Fibroblast of skin of scalp (primary cell): ENCODE measurements at regions not wholly inside any gene's neighbourhood (a gene's known extent, or its start where the extent isn't known, plus 50 kb on each side); places are given as distances from the start of the nearest gene placed in this dataset.
"Not testable (repeated sequence)": the region's sequence is repeated elsewhere in the genome, so short reads cannot be mapped to it uniquely, and the experiment has no call there.

Source experiments
- DNase-seq: peaks from one replicate; pipeline ENCODE4 v3.0.0-alpha.2; 2013

DNA sequence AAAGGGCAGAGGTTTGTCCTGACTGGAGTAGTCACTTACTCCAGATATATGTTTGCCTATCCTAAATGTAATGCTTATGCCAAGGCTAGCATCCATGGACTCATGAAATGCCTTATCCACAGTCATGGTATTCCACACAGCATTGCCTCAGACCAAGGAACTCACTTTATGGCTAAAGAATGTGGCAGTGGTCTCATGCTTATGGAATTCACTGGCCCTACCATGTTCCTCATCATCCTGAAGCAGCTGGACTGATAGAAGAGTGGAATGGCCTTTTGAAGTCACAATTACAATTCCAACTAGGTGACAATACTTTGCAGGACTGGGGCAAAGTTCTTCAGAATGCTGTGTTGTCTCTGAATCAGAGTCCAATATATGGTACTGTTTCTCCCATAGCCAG, 1014.8 kb downstream of the RAPGEF2 start:
- no peak for DNase-seq

DNA sequence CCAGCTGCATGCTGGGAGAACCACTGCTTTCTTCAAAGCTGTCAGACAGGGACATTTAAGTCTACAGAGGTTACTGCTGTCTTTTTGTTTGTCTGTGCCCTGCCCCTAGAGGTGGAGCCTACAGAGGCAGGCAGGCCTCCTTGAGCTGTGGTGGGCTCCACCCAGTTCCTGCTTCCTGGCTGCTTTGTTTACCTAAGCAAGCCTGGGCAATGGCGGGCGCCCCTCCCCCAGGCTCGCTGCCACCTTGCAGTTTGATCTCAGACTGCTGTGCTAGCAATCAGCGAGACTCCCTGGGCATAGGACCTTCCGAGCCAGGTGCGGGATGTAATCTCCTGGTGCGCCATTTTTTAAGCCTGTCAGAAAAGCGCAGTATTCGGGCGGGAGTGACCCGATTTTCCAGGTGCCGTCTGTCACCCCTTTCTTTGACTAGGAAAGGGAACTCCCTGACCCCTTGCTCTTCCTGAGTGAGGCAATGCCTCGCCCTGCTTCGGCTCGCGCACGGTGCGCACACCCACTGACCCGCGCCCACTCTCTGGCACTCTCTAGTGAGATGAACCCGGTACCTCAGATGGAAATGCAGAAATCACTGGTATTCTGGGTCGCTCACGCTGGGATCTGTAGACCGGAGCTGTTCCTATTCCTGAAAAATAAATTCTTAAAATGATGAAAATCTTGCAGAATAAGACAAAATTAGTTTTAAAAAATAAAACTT, 1022.9 kb downstream of the RAPGEF2 start:
- not testable (repeated sequence) for DNase-seq

DNA sequence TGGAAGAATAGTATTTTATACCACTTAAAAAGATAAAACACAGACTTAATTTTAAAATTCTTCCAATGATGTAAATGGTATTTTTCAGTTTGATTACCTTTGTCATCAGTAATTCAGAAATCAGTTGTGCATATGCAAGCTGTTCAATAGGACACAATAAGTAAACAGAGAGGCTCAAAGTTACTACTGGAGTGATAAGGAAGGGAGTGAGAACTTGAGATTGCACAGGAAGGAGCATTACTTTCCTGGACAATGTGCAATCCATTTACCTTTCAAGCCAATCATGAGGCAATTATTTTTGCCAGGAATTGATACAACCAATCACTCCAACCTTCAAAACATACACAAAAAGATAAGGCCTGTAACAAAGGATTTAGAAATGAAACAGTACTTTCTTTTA, 1024.3 kb downstream of the RAPGEF2 start:
- no peak for DNase-seq

DNA sequence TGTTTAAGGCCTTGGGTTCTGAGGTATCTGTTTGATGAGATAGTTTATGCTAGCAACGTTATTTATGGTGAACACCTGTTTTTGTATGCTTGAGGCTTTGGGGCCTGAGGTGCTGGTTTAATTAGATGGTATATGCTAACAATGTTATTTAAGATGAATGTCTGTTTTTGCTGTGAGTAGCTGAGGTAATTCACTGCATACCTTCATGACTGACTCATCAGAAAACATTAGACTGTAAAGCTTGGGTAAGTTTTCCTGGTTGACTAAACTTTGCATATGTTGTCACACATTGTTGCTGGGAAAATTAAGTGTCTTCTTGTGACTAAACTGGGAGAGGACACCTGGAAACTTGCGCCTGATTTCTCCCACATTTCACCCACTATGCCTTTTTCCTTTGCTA, 1026.6 kb downstream of the RAPGEF2 start:
- DNase-seq = peak; percentile 24

DNA sequence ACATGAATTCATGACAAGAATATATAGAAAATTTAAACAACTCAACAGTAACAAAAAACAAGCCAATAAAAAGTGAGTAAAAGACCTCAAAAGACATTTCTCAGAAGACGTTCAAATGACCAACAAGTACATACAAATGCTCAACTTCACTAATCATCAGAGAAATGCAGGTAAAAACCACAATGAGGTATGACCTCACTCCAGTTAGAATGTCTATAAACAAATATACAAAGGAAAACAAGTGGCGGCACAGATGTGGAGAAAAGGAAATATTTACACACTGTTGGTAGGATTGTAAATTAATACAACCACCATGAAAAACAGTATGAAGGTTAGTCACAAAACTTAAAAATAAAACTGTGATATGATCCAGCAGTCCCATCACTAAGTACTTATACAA, 1033.1 kb downstream of the RAPGEF2 start:
- DNase-seq = no peak

DNA sequence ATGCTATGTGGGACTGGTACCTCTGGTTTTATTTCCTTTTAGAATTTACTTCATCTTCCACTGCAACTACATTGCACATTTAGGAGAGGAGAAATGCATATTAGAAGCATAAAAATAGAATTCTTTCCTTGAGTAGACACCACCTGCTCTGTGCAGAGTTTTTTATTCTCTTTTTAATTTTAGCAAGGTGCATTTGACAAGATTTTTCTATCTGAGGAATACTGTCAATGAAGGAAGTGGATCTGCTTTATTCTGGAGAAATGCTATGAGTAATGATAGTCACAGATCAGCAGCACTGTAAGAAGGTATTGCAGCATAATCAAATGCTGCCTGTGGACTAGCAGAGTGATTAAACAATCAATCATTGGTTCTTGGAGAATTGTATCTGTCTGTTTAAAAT, 1038.3 kb downstream of the RAPGEF2 start:
- no peak for DNase-seq

DNA sequence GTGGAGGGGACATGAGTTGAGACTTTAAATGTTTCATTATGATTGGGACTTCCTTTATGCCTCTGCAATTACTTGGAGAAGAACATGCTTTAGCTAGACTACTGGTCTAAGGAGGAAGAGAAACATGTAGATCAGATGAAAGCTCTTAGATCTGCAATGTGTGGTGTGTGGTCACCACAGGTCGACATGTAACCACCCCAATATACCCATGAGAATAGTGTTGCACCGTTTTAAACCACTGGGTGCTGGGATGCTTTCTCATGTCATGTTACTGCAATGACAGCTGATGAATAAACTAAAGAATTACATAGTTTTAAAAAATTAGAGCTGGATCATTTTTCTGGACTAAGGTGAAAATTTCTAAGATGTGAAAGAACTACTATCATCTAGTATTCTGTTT, 1039.7 kb downstream of the RAPGEF2 start:
- no peak for DNase-seq

DNA sequence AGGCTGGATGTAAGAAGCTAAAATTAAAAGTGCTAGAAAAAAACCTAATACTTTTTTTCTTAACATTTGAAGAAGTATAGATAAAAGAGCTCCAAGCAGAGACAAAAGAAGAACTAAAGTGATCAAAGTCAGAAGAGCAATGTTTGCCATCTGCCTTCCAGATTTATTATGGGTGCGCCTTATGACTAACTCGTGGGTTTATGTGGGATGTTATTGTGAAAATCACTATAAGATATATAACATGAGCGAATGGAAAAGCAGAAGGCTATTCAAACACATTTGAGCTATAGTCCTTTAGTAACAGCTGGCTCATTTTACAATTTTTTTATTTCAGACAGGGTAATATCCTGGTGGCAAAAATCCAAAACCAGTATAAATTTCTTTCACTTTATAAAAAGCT, 1040.7 kb downstream of the RAPGEF2 start:
- DNase-seq = no peak

DNA sequence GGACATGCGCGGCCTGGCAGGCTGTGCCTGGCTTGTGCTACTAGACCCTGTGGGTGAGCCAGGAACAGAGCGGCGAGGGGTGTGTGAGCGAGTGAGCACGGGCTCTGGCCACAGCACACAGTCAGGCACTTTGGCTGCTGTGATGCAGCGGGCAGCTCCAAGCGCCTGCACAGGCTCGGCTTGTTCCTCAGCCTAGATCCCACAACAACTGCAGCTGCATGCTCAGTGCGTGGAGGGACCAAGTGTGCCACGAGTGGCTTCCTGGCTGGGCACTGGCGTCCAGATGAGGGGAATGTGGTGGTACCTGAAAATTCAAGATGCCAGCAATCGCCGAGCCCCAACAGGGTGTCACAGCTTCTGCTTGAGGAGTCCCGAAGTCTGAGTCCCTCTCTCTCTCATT, 1056.6 kb downstream of the RAPGEF2 start:
- DNase-seq = no peak

DNA sequence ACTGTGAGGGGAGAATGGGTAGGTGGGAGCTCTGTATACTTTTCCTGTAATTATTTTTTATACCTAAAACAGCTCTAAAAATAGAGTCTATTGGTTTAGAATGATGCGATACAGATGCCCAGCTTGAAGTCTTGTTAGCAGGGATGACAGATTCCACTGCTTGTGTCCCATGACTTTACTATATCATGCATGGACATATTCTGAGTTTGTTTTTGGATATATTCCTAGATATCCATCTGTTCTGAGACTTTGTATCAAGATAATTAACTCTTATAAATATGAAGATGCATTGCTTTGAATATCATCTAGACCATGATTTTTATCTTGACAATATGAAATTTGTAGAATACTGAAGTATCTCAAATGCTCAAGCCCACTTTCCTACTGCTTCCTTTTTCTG, 1058.1 kb downstream of the RAPGEF2 start:
- DNase-seq = no peak

DNA sequence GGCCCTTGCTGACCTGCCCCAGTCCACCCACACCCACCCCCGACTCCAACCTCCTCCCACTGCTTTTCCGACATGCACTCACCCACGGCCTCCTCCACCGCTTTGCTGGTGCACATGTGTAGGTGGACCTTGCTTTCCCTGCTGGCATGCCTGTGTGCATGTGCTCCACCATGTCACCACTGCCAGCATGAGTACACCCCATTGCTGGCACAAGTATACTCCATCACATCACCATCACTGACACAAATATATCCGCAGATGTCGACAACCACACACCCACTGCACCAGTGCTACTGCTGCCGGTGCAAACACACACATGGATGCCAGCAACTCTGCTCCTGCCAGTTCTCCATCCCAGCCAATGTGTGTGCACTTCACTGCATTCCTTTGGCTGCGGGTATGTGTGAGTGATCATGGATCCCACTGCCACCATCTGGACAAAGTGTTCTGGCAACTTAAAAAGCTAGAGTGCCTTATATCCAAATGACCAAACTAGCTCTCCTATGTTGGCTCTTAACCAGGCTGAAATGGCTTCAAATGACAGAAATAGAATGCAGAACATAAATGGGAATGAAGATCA, 1072.3 kb downstream of the RAPGEF2 start:
- peak; percentile 33 for DNase-seq

DNA sequence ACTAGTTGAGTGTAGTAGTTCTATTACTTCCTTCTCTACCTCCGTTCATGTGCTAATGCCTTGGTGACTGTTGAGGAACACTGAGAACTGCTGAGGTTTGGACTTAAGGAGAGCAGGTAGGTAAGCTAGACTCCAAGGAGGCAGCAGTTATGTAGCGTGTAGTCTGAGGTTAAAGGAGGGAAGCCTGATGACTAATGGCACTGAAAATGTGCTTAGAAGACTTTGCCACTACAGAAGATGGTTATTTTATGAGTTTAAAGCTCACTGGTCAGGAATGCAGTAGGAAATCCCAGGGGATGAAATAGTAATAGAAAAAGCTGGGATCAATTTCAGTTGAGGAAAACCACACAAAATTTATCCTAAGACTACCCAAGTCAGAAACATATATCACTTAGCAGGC, 1077.3 kb downstream of the RAPGEF2 start:
- DNase-seq = peak; percentile 91

DNA sequence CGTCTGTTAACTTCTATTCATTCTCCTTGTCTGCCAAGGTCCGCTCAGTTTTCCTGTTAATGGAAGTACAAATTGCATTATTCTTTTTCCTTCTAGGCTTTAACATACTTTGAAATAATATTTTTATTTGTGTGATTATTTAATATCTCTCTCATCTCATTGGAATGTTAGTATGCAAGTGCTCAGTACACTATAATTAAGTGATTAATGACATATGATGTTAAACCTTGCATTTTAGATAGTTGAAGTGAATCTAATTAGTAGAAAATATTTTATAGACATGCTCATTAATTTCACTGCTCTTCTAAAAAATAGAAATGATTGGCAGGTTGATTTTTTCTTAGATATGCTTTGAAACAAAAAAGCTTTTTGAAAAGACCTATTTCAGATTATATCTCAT, 1079.8 kb downstream of the RAPGEF2 start:
- DNase-seq = peak; percentile 2

DNA sequence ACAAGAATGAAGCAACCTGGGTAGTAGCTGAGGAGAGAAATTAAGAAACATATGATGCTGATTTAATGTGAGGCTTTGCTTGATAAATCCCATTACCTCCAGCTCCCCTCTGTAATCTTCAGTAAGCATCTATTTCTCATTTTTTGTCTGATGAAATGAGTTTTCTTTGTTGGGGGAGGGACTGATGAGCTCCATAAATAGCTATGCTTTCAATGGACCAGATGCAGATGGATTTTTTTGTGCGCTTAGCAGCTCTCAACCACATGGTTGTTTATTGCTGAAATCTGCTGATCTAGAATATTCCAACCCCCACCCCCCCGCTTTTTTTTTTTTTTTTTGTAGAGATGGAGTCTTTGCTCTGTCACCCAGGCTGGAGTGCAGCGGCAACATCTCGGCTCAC, 1082.0 kb downstream of the RAPGEF2 start:
- DNase-seq = no peak

DNA sequence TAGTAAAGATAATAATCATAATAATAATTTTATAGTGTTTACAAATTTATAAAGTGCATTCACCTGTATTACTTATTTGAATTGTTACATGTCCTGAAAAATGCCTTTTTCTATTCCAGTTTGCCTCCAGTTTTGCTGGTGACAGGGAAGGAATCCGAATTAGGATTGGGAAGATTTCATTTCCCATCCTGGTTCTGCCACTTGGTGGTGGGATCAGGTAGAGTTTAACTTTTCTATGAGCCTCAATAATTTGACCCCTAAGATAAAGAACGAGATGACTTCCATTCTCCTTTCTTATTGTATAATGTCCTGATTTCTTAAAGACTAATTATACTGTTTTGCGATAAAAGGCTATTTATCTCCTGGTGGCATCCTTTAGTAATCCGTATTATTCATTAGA, 1090.9 kb downstream of the RAPGEF2 start:
- no peak for DNase-seq

DNA sequence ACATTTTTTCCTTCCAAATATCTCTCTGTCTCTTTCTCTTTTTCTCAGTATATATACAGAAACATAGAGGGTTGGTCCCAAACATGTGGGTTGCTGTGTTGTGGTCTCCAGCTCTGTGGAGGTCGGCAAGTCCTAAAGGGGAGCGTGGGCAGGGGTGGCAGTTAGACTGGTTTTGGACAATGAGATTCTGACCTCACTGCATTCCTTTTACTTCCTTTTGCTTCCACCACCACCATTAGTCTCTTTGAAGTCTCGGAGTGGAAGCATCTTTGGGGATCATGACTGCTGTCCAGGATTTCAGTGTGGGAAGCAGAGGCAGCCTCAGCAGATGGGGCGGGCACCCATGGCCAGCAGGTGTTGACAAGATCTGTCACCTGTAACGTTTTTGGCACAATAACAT, 1091.8 kb downstream of the RAPGEF2 start:
- no peak for DNase-seq

DNA sequence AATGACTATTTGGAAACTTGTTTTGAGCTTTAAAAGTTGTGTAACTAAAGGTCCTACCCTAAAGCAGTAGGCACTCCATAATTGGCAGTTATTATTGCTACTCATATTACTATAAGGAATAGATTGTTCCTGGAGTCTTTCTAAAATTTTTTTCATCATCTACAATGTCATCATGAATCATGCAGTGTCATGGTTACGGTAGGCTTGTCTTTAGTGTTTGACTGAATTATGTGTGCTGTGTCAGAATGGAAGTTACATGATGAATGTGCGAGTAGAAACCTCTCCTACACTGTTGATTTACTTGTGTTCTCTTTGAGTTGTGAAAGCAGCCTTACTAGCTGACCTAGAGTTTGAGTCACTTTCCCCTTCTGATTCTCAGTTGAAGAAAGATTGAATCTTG, 1099.9 kb downstream of the RAPGEF2 start:
- DNase-seq = peak; percentile 18

DNA sequence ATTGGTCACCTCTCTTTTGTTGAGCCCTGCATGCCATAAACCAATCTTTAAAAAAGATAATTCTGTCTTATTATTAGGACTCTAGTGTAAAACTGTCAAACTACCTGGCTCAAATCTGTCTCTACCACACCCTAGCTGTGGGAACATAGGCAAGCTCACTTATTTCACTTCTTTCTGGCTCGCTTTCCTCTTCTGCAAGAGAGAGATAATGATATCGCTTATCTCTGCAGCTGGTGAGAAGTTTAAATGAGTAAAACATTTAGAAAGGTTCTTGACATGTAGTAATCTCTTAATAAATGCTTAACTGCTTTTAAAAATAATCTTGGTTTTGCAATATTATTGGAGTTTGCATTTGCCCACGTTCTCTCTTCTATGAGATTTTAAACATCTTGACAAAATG, 1109.2 kb downstream of the RAPGEF2 start:
- no peak for DNase-seq

DNA sequence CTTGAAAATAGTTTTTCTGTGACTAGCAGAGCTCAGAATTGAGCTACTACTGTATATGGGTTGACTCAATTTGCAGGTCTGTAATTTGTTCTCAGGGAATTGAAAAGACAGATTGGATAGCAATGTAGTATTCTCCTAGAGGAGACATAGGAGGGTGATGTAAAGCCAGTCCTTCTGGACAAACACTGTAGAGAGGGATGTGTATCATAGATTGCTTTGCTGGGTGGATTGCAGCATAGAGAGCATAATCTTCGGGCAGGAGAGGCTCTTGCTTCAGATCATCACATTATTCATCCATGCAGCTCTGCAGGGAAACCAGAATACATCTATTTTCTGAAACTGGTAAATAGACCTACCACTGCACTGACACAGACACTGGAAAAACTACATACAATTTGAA, 1110.5 kb downstream of the RAPGEF2 start:
- no peak for DNase-seq

DNA sequence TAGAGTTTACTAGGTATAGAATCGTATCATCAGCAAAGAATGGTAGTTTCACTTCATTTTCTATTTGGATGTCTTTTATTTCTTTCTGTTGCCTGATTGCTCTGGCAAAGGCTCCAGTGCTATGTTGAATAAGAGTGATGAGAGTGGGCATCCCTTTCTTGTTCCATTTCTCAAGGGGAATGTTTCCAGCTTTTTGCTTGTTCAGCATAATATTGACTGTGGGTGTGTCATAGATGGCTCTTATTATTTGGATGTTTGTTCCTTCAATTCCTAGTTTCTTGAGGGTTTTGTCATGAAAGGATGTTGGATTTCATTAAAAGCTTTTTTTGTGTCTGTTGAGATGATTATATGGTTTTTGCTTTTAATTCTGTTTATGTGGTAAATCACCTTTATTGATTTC, 1114.5 kb downstream of the RAPGEF2 start:
- no peak for DNase-seq

DNA sequence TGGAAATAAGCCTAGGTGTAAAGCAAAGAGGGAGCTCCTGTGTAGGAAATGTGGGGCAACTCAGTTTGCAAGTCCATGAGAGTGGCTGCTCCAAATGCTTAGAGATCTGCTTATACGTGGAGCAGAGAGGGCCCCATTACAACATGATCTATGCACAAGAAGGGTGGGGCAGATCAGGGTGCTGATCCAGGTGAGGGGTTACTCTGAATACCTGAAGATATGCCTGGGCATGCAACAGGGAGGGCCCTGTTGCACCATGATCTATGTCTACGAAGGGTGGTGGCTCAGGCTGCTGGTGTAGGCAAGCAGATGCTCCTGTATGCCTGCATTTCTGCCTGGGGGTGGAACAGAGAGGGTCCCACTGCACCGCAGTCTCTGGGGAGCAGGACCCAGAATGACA, 1121.2 kb downstream of the RAPGEF2 start:
- no peak for DNase-seq

DNA sequence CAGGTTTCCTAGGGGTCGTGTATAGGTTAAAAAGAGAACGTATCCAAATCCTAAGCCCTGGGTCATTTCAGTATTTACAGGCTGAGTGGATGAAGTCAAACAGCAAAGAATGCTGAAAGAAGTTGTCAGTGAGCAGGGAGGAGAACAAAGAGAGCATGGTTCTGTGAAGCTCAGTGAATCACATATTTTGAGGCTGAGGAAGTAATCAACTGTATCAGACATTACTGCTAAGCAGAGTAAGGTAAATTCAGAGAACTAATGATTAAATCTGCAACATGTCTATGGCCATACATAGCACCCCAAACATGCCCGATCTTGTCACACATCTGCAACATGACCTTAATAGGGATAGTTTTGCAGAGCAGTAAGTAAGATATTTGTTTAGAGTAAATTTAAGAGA, 1130.3 kb downstream of the RAPGEF2 start:
- DNase-seq = no peak

DNA sequence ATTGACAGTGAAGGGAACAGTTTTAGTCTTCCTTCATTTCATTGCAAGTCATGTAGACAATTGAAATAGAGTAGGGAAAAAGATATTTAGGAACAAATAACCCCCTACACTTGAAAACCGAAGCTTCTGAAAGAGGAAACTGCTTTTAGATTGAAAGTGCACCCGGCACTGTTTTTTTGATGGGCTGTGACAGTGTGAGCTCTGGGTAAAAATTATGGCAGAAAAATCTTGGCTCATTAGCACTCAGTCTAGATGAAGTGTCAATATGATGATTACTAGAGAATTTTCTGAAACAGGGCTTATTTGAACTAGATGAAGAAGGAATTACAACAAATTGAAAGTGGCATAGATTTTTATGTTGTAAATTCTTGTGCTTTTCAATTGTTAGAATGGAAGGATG, 1132.4 kb downstream of the RAPGEF2 start:
- DNase-seq = no peak

DNA sequence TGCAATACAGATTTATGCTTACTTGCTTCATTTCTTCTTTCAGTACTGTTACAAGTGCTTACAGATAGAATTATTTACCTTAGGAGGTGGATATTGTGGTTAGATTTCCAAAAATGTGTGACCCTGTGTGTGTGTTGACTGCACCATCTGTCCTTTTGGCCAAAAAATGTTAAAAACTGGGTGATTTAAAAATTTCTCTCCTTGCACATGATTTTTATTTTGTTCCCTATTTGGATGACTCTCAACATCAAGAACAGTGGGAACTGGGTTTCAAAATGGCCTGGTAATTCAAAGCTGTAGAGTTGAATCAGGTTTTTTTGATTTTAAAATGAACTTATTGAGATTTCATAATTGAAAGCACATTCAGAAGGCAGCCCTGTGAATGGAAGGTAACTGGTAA, 1132.9 kb downstream of the RAPGEF2 start:
- no peak for DNase-seq

DNA sequence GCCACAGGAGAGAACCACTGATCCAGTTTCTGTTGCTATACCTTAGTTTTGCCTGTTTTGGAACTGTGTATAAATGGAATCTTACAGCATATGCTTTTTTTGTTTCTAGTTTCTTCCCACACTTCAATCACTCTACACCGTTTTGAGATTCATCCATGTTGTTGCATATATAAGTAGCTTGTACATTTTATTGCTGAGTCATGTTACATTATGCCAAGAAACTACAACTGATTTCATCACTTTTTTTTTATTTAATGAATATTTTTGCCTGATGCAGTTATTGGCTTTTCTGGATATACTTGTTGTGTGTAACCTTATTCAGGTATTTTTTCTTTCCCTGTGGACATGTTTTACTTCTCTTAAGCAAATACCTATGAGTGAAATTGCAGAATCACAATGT, 1135.9 kb downstream of the RAPGEF2 start:
- peak; percentile 10 for DNase-seq
